Fibroblast of villous mesenchyme (primary cell): ENCODE measurements at regions not wholly inside any gene's neighbourhood (a gene's known extent, or its start where the extent isn't known, plus 50 kb on each side); places are given as distances from the start of the nearest gene placed in this dataset.

Experiments used
- DNase-seq: peaks from one replicate; pipeline ENCODE4 v3.0.0-alpha.2; 2010; ENCODE audit warnings: low read depth
- H3K4me3 ChIP-seq: 2 replicates; pipeline ENCODE4 v1.5.1; 2011; ENCODE audit warnings: low read depth, mild to moderate bottlenecking, low read length
- TF ChIP-seq, protein P1 (sequence below): IDR thresholded peaks from 2 replicates; pipeline ENCODE4 v1.5.1; 2012; ENCODE audit warnings: low read depth, mild to moderate bottlenecking, low read length; ENCODE audit not compliant: insufficient read depth

DNA sequence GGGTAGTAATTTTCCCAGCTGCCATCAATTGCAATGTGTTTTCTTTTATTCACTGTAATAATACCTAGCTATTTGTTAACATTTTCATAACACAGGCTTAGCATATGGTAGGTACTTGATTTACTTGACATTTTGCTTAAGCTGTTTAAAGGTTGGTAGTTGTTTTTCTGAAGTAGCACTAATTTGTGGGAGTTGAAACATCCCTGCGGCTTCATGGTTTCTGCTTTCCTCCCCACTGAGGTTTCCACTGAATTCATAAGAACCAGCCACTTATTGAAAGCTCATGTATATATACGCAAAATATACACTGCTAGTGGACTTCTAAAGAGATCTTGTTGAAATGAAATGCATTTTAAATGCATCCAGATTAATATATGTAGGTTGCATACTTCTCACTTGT is 559.9 kb downstream of the TLE4 start:
- DNase-seq: no peak
- H3K4me3 ChIP-seq: no peak overlapping the region
- TF ChIP-seq, protein P1, sequence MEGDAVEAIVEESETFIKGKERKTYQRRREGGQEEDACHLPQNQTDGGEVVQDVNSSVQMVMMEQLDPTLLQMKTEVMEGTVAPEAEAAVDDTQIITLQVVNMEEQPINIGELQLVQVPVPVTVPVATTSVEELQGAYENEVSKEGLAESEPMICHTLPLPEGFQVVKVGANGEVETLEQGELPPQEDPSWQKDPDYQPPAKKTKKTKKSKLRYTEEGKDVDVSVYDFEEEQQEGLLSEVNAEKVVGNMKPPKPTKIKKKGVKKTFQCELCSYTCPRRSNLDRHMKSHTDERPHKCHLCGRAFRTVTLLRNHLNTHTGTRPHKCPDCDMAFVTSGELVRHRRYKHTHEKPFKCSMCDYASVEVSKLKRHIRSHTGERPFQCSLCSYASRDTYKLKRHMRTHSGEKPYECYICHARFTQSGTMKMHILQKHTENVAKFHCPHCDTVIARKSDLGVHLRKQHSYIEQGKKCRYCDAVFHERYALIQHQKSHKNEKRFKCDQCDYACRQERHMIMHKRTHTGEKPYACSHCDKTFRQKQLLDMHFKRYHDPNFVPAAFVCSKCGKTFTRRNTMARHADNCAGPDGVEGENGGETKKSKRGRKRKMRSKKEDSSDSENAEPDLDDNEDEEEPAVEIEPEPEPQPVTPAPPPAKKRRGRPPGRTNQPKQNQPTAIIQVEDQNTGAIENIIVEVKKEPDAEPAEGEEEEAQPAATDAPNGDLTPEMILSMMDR: no peak

DNA sequence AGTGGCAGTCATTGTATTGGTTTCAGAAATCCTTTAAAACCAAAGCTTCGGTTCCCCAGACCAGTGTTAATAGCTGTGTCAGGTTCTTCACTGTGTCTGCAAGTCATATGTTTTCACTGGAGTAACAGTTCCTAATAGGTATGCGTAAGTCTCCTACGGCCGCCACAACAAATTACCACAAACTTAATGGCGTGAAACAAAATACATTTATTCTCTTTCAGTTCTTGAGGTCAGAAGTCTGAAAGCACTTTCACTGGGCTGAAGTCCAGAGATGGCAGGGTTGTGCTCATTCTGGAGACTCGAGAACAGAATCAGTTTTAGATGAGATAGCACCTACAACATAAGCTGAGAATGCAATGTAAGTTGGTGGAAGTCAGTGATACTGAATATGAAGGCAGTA is 556.2 kb downstream of the TLE4 start:
- no peak for DNase-seq
- no peak overlapping the region for H3K4me3 ChIP-seq
- TF ChIP-seq, protein P1: no peak

DNA sequence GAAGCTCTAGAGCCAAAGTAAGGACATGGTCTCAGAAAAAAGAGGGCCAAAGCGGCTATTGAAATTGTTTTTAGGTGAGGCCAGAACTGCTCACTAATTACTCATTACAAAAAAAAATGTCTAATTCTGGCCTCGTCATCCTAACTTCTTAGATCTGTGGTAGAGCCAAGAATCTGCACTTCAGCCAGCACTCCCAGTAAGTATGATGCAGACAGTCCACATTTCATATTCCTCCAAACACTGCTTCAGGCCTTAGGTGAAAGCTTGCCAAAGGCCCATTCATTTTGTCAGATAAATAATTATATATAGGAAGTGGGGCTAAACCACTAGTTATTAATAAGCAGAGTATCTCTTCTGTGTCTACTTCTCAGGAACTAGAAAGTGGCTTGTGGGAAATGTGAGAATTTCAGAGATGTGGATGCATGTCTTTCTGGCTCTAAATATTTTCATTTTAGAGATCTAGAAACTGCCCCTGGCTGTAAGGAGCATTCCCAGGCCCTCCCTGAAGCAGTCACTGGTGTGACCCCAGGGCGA is 554.0 kb downstream of the TLE4 start:
- H3K4me3 ChIP-seq: no peak overlapping the region
- TF ChIP-seq, protein P1: no peak
- no peak for DNase-seq

DNA sequence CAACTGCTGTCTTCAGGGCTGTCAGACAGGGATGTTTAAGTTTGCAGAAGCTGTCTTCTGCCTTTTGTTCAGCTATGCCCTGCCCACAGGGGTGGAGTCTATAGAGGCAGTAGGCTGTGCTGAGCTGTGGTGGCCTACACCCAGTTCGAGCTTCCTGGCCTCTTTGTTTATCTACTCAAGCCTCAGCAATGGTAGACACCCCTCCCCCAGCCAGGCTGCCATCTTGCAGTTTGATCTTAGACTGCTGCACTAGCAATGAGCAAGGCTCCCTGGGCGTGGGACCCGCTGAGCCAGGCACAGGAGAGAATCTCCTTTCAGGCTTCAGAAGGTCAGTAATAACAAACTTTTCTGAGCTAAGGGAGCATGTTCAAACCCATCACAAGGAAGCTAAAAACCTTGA is 545.3 kb downstream of the TLE4 start:
- TF ChIP-seq, protein P1: no peak
- no peak overlapping the region for H3K4me3 ChIP-seq
- no peak for DNase-seq

DNA sequence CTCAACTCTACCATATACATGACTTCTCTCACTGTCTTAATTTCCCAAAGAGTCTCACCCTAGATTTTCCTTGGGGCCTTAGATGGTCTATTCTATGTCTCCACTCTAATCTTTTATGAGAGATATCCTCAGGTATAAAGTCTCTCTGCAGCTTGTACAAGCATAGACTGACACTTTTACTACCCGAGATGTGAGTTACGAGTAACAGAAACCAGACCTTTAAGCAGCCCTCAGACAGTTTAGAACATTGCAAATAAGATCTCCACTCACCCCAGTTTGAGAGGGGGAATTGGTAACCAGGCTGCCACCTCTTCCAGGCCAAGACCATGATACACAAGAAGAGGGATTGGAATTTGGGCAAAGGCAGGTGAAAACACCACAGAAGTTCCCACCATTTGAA is 542.5 kb downstream of the TLE4 start:
- TF ChIP-seq, protein P1: no peak
- H3K4me3 ChIP-seq: no peak overlapping the region
- DNase-seq: no peak

DNA sequence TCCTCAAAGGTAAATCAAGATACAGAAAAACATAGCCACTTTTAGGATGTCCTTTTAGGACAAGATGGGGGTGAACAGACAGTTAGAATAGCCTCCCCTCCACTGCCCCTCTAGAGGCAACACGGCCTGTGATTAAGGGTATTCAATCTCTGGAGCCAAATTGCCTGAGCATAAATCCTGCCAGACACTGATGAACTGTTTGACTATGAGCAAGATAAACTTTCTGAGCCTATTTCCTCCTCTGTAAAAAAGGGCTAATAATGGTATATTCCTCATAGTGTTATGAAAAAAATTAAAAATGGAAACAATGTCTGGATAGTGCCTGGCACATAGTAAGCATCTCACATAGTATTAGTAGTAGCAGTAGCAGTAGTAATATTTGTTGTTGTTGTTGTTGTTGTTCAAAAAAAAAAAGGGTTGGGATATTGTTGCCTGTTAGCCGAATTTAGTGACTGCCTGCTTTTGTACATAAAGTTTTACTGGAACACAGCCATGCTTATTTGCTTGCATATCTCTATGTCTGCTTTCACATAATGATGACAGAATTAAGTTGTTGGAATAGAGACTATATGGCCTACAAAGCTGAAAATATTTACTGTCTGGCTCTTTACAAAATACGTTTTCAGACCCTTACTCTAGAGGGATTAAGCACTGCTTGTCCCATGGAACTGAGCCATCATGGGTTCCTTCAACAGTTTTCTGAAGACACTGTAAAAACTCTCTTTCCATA is 536.3 kb downstream of the TLE4 start:
- no peak overlapping the region for H3K4me3 ChIP-seq
- TF ChIP-seq, protein P1: no peak
- DNase-seq: no peak

DNA sequence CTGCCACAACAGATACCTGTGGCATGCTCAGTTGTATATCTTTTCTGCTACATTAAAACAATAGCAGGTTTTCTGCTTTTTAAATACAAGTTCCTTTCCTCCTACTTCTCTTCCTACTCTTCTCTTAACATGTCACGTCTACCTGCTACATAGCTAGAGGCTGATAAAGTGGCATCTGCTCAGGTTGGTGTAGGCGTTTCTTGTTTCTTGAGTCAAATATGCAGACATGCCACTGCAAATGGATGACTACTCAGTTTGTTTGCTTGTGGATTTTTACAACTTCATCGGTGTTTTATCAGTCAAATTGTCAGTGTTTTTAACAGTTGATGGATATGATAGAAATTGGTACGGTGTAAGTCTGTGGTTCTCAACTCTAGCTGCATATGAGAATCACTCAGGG is 525.7 kb downstream of the TLE4 start:
- no peak overlapping the region for H3K4me3 ChIP-seq
- TF ChIP-seq, protein P1: no peak
- DNase-seq: no peak
